ENCODE measurements at regions not wholly inside any gene's neighbourhood (a gene's known extent, or its start where the extent isn't known, plus 50 kb on each side); places are given as distances from the start of the nearest gene placed in this dataset.

DNA sequence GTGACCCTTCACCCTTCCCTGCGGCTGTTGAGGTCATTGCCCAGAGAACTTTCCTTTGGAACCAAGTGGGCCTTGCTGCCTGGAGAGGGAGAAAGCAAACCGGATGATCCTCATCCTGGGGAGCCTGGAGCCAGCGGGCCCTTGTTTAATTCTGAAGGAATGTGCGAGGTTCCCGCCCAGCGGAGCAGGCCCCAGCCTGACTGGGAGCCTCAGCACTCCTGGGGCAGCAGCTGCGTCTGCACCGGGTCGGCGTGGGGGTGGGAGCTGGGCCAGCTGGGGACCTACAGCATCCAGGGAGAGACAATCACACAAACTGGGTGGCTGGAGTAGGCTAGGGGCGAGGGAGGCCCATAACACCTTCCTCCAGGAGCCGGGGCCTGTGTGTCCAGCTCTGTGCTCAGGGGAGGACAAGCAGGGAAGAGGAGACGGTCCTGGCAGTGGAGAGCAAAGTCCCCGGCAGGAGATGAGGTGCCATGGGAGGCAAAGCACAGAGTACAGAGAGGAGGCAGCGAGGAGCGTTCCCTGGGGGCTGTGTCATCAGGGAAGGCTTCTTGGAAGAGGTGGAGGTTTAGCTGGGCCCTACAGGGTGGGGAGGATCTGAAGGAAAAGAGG, 61.9 kb upstream of the HAAO start:
- ATAC-seq (no peak), DNase-seq (no peak)
- Mint-ChIP-seq H3K27me3 (no peaks in the 10 kb centered on the region), H3K4me3 (no peak overlapping the region), H3K4me1 (ENCODE audit: low read depth) (no peaks in the 10 kb centered on the region), H3K27ac (no peak overlapping the region), H3K36me3 (ENCODE audit: low read depth) (no peaks in the 10 kb centered on the region), H3K9me3 (no peaks in the 10 kb centered on the region)
- ChIA-PET CTCF (interaction anchor here (1.3 kb wide), 1 partner anchor 26 kb away, joined by 3 read pairs; no protein-coding TSS in a partner anchor), POLR2A (no interaction called here)
- TF ChIP-seq, protein P1, sequence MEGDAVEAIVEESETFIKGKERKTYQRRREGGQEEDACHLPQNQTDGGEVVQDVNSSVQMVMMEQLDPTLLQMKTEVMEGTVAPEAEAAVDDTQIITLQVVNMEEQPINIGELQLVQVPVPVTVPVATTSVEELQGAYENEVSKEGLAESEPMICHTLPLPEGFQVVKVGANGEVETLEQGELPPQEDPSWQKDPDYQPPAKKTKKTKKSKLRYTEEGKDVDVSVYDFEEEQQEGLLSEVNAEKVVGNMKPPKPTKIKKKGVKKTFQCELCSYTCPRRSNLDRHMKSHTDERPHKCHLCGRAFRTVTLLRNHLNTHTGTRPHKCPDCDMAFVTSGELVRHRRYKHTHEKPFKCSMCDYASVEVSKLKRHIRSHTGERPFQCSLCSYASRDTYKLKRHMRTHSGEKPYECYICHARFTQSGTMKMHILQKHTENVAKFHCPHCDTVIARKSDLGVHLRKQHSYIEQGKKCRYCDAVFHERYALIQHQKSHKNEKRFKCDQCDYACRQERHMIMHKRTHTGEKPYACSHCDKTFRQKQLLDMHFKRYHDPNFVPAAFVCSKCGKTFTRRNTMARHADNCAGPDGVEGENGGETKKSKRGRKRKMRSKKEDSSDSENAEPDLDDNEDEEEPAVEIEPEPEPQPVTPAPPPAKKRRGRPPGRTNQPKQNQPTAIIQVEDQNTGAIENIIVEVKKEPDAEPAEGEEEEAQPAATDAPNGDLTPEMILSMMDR (IDR thresholded peaks at IDR 0.05): no peak
- intact Hi-C loops (cut with micrococcal nuclease): no loop called here

DNA sequence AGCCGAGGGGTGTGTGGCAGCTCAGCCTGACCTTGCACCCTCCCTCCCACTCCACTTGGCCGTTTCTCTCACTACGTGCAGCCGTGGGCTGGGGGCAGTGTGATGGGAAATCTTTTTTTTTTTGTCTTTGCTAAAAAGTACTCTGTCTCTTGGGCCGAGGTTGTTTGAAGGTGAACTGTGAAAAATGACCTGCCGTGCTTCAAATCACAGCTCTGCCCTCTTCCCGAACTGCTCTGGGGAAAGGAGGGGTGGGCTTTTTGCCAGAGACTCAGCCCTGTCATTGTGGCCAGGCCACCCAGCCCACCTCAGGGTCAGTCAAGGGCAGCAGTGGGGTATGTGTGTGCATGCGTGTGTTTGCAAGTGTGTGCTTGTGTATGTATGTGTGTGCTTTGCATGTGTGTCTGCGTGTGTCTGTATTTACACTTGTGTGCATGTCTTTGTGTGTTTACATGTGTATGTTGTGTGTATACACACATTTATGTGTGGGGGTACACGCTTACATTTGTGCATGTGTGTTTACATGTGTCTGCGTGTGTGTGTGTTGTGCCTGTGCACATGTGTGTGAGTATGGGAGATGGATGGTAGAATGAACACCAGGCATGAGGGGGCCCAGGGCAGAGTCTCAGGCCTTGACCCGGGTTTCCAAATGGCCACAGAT, 61.3 kb upstream of the HAAO start:
- CTCF ChIA-PET: no interaction called here
- intact Hi-C loops (cut with micrococcal nuclease): no loop called here
- DNase-seq: no peak
- no peaks in the 10 kb centered on the region for H3K36me3 Mint-ChIP-seq (ENCODE audit: low read depth)
- TF ChIP-seq, protein P1 (IDR thresholded peaks at IDR 0.05): no peak
- POLR2A ChIA-PET: no interaction called here
- no peak overlapping the region for H3K27ac Mint-ChIP-seq
- ATAC-seq: no peak
- H3K9me3 Mint-ChIP-seq: no peaks in the 10 kb centered on the region
- H3K27me3 Mint-ChIP-seq: no peaks in the 10 kb centered on the region
- H3K4me1 Mint-ChIP-seq (ENCODE audit: low read depth): no peaks in the 10 kb centered on the region
- H3K4me3 Mint-ChIP-seq: no peak overlapping the region

DNA sequence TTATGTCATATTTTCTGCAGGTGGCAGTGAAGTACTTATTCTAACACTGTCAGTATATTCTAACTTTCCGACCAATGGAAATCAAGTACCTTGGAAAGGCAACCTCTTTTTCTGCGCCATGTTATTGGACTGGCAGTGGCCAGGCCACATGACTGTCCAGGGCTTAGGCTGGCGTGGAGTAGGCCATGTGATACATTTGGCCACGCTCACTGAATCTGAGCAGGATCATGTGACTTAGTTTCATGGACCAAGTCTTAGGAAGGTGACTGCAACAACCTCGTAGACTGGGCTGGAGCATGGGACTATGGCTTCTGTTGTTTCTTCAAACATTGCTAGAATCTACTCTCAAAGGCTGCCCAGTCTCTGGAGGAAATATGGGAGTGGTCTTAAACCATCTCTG, 60.4 kb upstream of the HAAO start:
- ATAC-seq: no peak
- no peaks in the 10 kb centered on the region for H3K4me1 Mint-ChIP-seq (ENCODE audit: low read depth)
- no peak overlapping the region for H3K4me3 Mint-ChIP-seq
- no peaks in the 10 kb centered on the region for H3K27me3 Mint-ChIP-seq
- intact Hi-C loops (cut with micrococcal nuclease): no loop called here
- DNase-seq: no peak
- no peaks in the 10 kb centered on the region for H3K36me3 Mint-ChIP-seq (ENCODE audit: low read depth)
- no peaks in the 10 kb centered on the region for H3K9me3 Mint-ChIP-seq
- TF ChIP-seq, protein P1 (IDR thresholded peaks at IDR 0.05): no peak
- H3K27ac Mint-ChIP-seq: no peak overlapping the region
- POLR2A ChIA-PET: no interaction called here
- CTCF ChIA-PET: no interaction called here

DNA sequence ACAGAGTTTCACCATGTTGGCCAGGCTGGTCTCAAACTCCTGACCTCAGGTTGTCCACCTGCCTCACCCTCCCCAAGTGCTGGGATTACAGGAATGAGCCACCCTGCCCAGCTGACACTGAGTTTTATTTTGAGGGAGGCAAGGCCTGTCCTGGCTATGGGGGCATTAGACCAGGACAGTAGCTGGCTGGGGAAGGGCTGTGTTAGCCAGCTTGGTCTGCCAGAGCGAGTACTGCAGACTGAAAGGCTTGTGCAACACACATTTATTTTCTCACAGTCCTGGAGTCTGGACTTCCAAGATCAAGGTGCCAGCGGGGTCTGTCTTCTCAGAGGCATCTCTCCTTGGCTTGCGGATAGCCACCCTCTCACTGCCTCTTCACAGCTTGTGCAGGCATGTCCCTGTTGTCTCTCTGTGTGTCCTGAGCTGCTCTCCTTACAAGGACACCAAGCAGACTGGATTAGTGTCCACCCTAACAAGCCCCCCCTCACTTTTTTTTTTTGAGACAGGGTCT, 59.4 kb upstream of the HAAO start:
- POLR2A ChIA-PET: no interaction called here
- no peaks in the 10 kb centered on the region for H3K4me1 Mint-ChIP-seq (ENCODE audit: low read depth)
- H3K9me3 Mint-ChIP-seq: no peaks in the 10 kb centered on the region
- no peak for ATAC-seq
- TF ChIP-seq, protein P1 (IDR thresholded peaks at IDR 0.05): no peak
- H3K4me3 Mint-ChIP-seq: no peak overlapping the region
- no peaks in the 10 kb centered on the region for H3K36me3 Mint-ChIP-seq (ENCODE audit: low read depth)
- CTCF ChIA-PET: interaction anchor here (5.0 kb wide), 1 partner anchor 7 kb away, joined by 24 read pairs; no protein-coding TSS in a partner anchor
- H3K27me3 Mint-ChIP-seq: no peaks in the 10 kb centered on the region
- intact Hi-C loops (cut with micrococcal nuclease): no loop called here
- DNase-seq: no peak
- no peak overlapping the region for H3K27ac Mint-ChIP-seq

DNA sequence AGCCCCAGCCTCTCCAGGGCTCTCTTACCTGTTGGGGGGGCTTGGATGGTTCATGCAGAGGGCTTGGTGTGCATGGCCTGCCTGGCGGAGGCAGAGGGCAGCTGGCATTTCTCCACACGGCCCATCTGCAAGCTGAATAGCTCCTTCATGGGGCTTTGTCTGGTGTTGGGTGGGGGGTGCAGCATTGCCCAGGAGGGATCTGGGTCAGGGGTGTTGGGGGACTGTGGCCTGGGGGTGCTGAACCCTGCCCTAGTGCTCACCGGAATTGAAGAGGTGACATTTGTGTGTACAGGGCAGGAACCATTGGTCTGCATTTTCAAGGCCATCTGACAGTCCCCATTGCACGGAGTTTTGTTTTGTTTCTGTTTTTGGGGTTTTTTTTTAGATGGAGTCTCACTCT, 58.8 kb upstream of the HAAO start:
- H3K27me3 Mint-ChIP-seq: no peaks in the 10 kb centered on the region
- DNase-seq: no peak
- no peaks in the 10 kb centered on the region for H3K36me3 Mint-ChIP-seq (ENCODE audit: low read depth)
- no peak overlapping the region for H3K4me3 Mint-ChIP-seq
- intact Hi-C loops (cut with micrococcal nuclease): no loop called here
- TF ChIP-seq, protein P1 (IDR thresholded peaks at IDR 0.05): no peak
- ChIA-PET POLR2A (no interaction called here), CTCF (interaction anchor here (5.0 kb wide), 1 partner anchor 8 kb away, joined by 24 read pairs; no protein-coding TSS in a partner anchor)
- no peak for ATAC-seq
- no peak overlapping the region for H3K27ac Mint-ChIP-seq
- H3K9me3 Mint-ChIP-seq: no peaks in the 10 kb centered on the region
- no peaks in the 10 kb centered on the region for H3K4me1 Mint-ChIP-seq (ENCODE audit: low read depth)

Data from activated CD8-positive, alpha-beta T cell treated with anti-CD3 and anti-CD28 coated beads for 36 hours (primary cell).